GM23248 (cell line): ENCODE measurements at regions not wholly inside any gene's neighbourhood (a gene's known extent, or its start where the extent isn't known, plus 50 kb on each side); places are given as distances from the start of the nearest gene placed in this dataset.

Experiments used
- DNase-seq: peaks from one replicate; pipeline ENCODE4 v3.0.0-alpha.2; 2015
- H2AFZ ChIP-seq: fragments of 200-600 bp; sonication (generic); 2 replicates; pipeline ENCODE4 v1.6.1; 2016; ENCODE audit warnings: antibody characterized with exemption
- H3F3A ChIP-seq: fragments of 200-600 bp; sonication (generic); 2 replicates; pipeline ENCODE4 v1.6.1; 2016; ENCODE audit warnings: mild to moderate bottlenecking, antibody characterized with exemption, mixed run types; ENCODE audit not compliant: insufficient read depth
- H3K27ac ChIP-seq: fragments of 200-600 bp; sonication (generic); 2 replicates; pipeline ENCODE4 v1.5.1; 2016; ENCODE audit warnings: mild to moderate bottlenecking
- H3K27me3 ChIP-seq: fragments of 200-600 bp; sonication (generic); replicated peaks from 2 replicates; pipeline ENCODE4 v1.6.1; 2016; ENCODE audit warnings: mild to moderate bottlenecking; ENCODE audit not compliant: insufficient read depth
- H3K36me3 ChIP-seq: fragments of 200-600 bp; sonication (generic); 2 replicates; pipeline ENCODE4 v1.6.1; 2016; ENCODE audit warnings: low read depth, mild to moderate bottlenecking
- H3K4me1 ChIP-seq: fragments of 200-600 bp; sonication (generic); 2 replicates; pipeline ENCODE4 v1.6.1; 2016; ENCODE audit warnings: mild to moderate bottlenecking; ENCODE audit not compliant: insufficient read depth
- H3K4me2 ChIP-seq: fragments of 200-600 bp; sonication (generic); one replicate; pipeline ENCODE4 v1.6.1; 2016; ENCODE audit warnings: mild to moderate bottlenecking; ENCODE audit not compliant: unreplicated experiment
- H3K4me3 ChIP-seq: fragments of 200-600 bp; sonication (generic); 2 replicates; pipeline ENCODE4 v1.5.1; 2016; ENCODE audit warnings: mild to moderate bottlenecking
- H3K79me2 ChIP-seq: fragments of 200-600 bp; sonication (generic); 2 replicates; pipeline ENCODE4 v1.6.1; 2016; ENCODE audit warnings: mild to moderate bottlenecking; ENCODE audit not compliant: insufficient read depth
- H3K9ac ChIP-seq: fragments of 200-600 bp; sonication (generic); 2 replicates; pipeline ENCODE4 v1.6.1; 2016; ENCODE audit warnings: mild to moderate bottlenecking
- H3K9me2 ChIP-seq: fragments of 200-600 bp; sonication (generic); 2 replicates; pipeline ENCODE4 v1.6.1; 2016; ENCODE audit warnings: mixed run types, mild to moderate bottlenecking, moderate library complexity; ENCODE audit not compliant: insufficient read depth
- H3K9me3 ChIP-seq: fragments of 200-600 bp; sonication (generic); one replicate; pipeline ENCODE4 v1.6.1; 2017; ENCODE audit warnings: low read depth
- H4K20me1 ChIP-seq: fragments of 200-600 bp; sonication (generic); 2 replicates; pipeline ENCODE4 v1.6.0; 2016; ENCODE audit not compliant: insufficient read depth
- EZH2 ChIP-seq: fragments of 200-600 bp; sonication (generic); IDR thresholded peaks from 2 replicates; pipeline ENCODE4 v1.6.1; 2018; ENCODE audit warnings: antibody characterized with exemption, mild to moderate bottlenecking; ENCODE audit not compliant: insufficient read depth, poor library complexity, severe bottlenecking
- EZH2phosphoT487 ChIP-seq: fragments of 200-600 bp; sonication (generic); IDR thresholded peaks from 2 replicates; pipeline ENCODE4 v1.6.1; 2018; ENCODE audit warnings: antibody characterized with exemption, moderate library complexity, mild to moderate bottlenecking, low read depth; ENCODE audit not compliant: insufficient read depth
- WGBS, 2 experiments: methylation state at CpG; one replicate each; pipeline ENCODE4 v1.1.6; 2015 to 2017; ENCODE audit warnings: low lambda C conversion rate in 2 of 2, low coverage in 1 of 2; ENCODE audit errors: missing lambda C conversion rate in 2 of 2; 5-methylcytosine and 5-hydroxymethylcytosine counted together
- in situ Hi-C: fragments of 300-500 bp; cut with MboI; formaldehyde crosslinking; loops from 2 replicates; pipeline ENCODE4 v1.15.0; 2020

- H3K9me2 ChIP-seq = no peaks in the 10 kb centered on the region
- H3K27ac ChIP-seq = no peak overlapping the region
- in situ Hi-C loops = no loop called here
- H3K79me2 ChIP-seq = no peaks in the 10 kb centered on the region
- H2AFZ ChIP-seq = no peak overlapping the region
- H3K36me3 ChIP-seq = no peaks in the 10 kb centered on the region
- DNase-seq = peak; percentile 1
- no peak for TF ChIP-seq EZH2phosphoT487
- TF ChIP-seq EZH2 = no peak
- H4K20me1 ChIP-seq = no peaks in the 10 kb centered on the region
- no peaks in the 10 kb centered on the region for H3K9me3 ChIP-seq
- 6 to 38% methylated on average over 1 of the region's 1 CpG for whole genome bisulfite sequencing, 2 experiments
- no peaks in the 10 kb centered on the region for H3F3A ChIP-seq
- H3K9ac ChIP-seq = no peak overlapping the region
- peaks cover 7% of the 10 kb centered on the region for H3K27me3 ChIP-seq
- H3K4me3 ChIP-seq = no peak overlapping the region
- H3K4me2 ChIP-seq = no peak overlapping the region
- no peaks in the 10 kb centered on the region for H3K4me1 ChIP-seq
Observed at GRCh38 chr10:111973826-111974225, 209.7 kb downstream of the GPAM start.

DNA sequence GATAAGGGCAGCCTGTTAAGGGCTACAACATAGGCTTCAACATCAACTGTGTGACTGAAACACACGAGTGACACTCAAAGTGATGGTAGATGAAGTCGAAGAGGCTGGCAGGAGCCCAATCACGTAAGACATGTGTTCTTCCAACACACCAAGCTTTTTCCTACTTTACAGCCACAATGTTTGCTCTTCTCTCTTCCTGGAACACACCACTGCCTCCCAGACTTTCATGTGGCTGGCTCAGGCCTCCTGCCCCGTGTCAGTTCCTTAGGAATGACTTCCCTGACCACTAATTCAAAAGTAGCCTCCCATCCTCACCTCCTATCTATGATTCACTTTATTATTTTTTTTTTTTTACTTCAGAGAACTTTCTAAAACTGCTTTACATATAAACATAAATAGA lies 209.2 kb downstream of the GPAM start:
- Histone ChIP-seq H3K79me2 (no peaks in the 10 kb centered on the region), H3K27ac (no peak overlapping the region), H3K4me3 (no peak overlapping the region), H3K9ac (no peak overlapping the region), H4K20me1 (no peaks in the 10 kb centered on the region), H3K9me3 (no peaks in the 10 kb centered on the region), H2AFZ (no peak overlapping the region), H3K36me3 (no peaks in the 10 kb centered on the region), H3K4me2 (no peak overlapping the region), H3K27me3 (peaks cover 7% of the 10 kb centered on the region), H3K9me2 (no peaks in the 10 kb centered on the region), H3F3A (no peaks in the 10 kb centered on the region), H3K4me1 (no peaks in the 10 kb centered on the region)
- in situ Hi-C loops = no loop called here
- WGBS, 2 experiments = 20% methylated on average over 4 of the region's 4 CpGs
- DNase-seq = peak; percentile 12
- no peak for TF ChIP-seq EZH2phosphoT487
- no peak for TF ChIP-seq EZH2

DNA sequence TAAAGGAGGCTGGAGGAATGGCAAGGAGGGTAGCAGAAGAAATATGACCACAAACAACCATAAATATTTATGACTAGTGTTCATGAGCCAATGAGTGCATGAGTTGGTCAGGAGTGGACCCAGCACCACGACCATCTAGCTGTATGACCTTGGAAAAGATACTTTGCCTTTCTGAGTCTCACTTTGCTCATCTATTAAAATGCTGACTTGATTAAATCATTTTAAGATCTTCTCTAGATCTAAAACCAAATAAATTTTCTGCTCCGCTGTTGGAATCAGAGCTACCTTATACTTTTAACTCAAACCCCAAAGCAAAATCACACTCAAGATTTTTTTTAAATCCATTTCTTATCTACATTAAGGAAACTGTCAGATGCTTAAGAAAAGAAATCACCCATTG lies 207.0 kb downstream of the GPAM start:
- Histone ChIP-seq H3K36me3 (no peaks in the 10 kb centered on the region), H3K9ac (no peak overlapping the region), H3K4me2 (no peak overlapping the region), H4K20me1 (no peaks in the 10 kb centered on the region), H3K9me3 (no peaks in the 10 kb centered on the region), H3K27ac (no peak overlapping the region), H3K79me2 (no peaks in the 10 kb centered on the region), H3F3A (no peaks in the 10 kb centered on the region), H3K27me3 (peaks cover 11% of the 10 kb centered on the region), H3K4me3 (no peak overlapping the region), H3K9me2 (no peaks in the 10 kb centered on the region), H2AFZ (no peak overlapping the region), H3K4me1 (no peaks in the 10 kb centered on the region)
- no peak for TF ChIP-seq EZH2phosphoT487
- in situ Hi-C loops = no loop called here
- 65 to 67% methylated on average over 2 of the region's 2 CpGs for WGBS, 2 experiments
- no peak for DNase-seq

GRCh38 chr10:111984057-111984456 lies 199.5 kb downstream of the GPAM start:
- TF ChIP-seq EZH2 (no peak), EZH2phosphoT487 (no peak)
- Histone ChIP-seq H4K20me1 (no peaks in the 10 kb centered on the region), H3K79me2 (no peaks in the 10 kb centered on the region)

DNA sequence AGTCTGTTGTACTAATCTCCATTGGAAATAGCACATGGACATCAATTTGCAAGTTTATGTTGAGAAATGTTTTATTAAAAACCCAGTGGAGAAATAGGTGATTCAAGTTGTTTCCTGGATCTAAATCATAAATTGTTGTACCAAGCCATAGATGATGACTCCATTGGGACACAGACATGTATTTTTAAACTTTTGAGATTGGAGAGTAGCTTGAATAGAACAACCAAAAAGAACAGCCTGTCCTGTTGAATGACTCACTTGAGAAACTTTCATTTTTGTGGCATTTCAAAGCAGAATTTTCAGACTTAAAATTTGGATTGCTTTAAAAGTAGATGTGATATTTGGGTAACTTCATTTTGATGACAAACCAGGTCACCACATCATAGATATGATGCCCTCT lies 197.5 kb downstream of the GPAM start:
- Histone ChIP-seq H3K36me3 (no peaks in the 10 kb centered on the region), H3K9me3 (no peaks in the 10 kb centered on the region), H3K4me1 (no peaks in the 10 kb centered on the region), H4K20me1 (no peaks in the 10 kb centered on the region), H3K9me2 (no peaks in the 10 kb centered on the region), H3K9ac (no peak overlapping the region), H3K4me3 (no peak overlapping the region), H3K27ac (no peak overlapping the region), H3K4me2 (no peak overlapping the region), H3K79me2 (no peaks in the 10 kb centered on the region), H2AFZ (no peak overlapping the region), H3F3A (no peaks in the 10 kb centered on the region), H3K27me3 (peaks cover 25% of the 10 kb centered on the region)
- DNase-seq = peak; percentile 9
- in situ Hi-C loops = no loop called here
- TF ChIP-seq EZH2phosphoT487 = no peak
- no peak for TF ChIP-seq EZH2

More at GRCh38 chr10:111984057-111984456, 199.5 kb downstream of the GPAM start:
- Histone ChIP-seq H3F3A (no peaks in the 10 kb centered on the region), H3K4me3 (no peak overlapping the region), H3K27me3 (peaks cover 9% of the 10 kb centered on the region), H3K27ac (no peak overlapping the region), H3K9me2 (no peaks in the 10 kb centered on the region), H3K9ac (no peak overlapping the region), H2AFZ (no peak overlapping the region), H3K4me2 (no peak overlapping the region), H3K36me3 (no peaks in the 10 kb centered on the region), H3K9me3 (no peaks in the 10 kb centered on the region), H3K4me1 (no peaks in the 10 kb centered on the region)
- in situ Hi-C loops = no loop called here
- WGBS, 2 experiments = 68 to 76% methylated on average over 6 of the region's 6 CpGs
- no peak for DNase-seq
